Osteoblast (primary cell): ENCODE measurements at regions not wholly inside any gene's neighbourhood (a gene's known extent, or its start where the extent isn't known, plus 50 kb on each side); places are given as distances from the start of the nearest gene placed in this dataset.

ENCODE experiments used
- DNase-seq: peaks from one replicate; pipeline ENCODE4 v3.0.0; 2011; ENCODE audit warnings: low spot score, mixed read lengths; ENCODE audit not compliant: insufficient read length; ENCODE audit errors: missing footprints
- H2AFZ ChIP-seq: 2 replicates; pipeline ENCODE4 v1.6.0; 2011; ENCODE audit warnings: mild to moderate bottlenecking, low read length
- H3K27ac ChIP-seq: 2 replicates; pipeline ENCODE4 v1.5.1; 2011; ENCODE audit warnings: mild to moderate bottlenecking, low read depth, low read length, moderate library complexity
- H3K27me3 ChIP-seq: 2 replicates; pipeline ENCODE4 v1.6.0; 2012; ENCODE audit warnings: mild to moderate bottlenecking, control low read depth, inconsistent platforms, low read length, moderate library complexity; ENCODE audit not compliant: insufficient read depth
- H3K36me3 ChIP-seq: 2 replicates; pipeline ENCODE4 v1.5.1; 2011; ENCODE audit warnings: mild to moderate bottlenecking, low read length, control low read depth, moderate library complexity; ENCODE audit not compliant: insufficient read depth
- H3K4me1 ChIP-seq: 2 replicates; pipeline ENCODE4 v1.5.1; 2011; ENCODE audit warnings: mild to moderate bottlenecking, low read length, control low read depth, moderate library complexity; ENCODE audit not compliant: insufficient read depth
- H3K4me2 ChIP-seq: 2 replicates; pipeline ENCODE4 v1.6.0; 2011; ENCODE audit warnings: mild to moderate bottlenecking, low read length; ENCODE audit not compliant: insufficient read depth
- H3K4me3 ChIP-seq: fragments of 200-600 bp; sonication (generic); 3 replicates; pipeline ENCODE4 v1.5.1; 2012; ENCODE audit warnings: mild to moderate bottlenecking, low read length, inconsistent platforms; ENCODE audit not compliant: insufficient read depth
- H3K79me2 ChIP-seq: 2 replicates; pipeline ENCODE4 v1.6.0; 2012; ENCODE audit warnings: mild to moderate bottlenecking, low read length, control low read depth, inconsistent platforms; ENCODE audit not compliant: insufficient read depth
- H3K9me3 ChIP-seq: 2 replicates; pipeline ENCODE4 v1.5.1; 2011; ENCODE audit warnings: low read depth, low read length, control low read depth
- H4K20me1 ChIP-seq: 2 replicates; pipeline ENCODE4 v1.6.0; 2012; ENCODE audit warnings: mild to moderate bottlenecking, low read length, control low read depth; ENCODE audit not compliant: insufficient read depth
- CTCF ChIP-seq: IDR thresholded peaks from 2 replicates; pipeline ENCODE4 v1.5.1; 2011; ENCODE audit warnings: mild to moderate bottlenecking, low read depth, low read length, moderate library complexity; ENCODE audit errors: extremely low read depth

DNA sequence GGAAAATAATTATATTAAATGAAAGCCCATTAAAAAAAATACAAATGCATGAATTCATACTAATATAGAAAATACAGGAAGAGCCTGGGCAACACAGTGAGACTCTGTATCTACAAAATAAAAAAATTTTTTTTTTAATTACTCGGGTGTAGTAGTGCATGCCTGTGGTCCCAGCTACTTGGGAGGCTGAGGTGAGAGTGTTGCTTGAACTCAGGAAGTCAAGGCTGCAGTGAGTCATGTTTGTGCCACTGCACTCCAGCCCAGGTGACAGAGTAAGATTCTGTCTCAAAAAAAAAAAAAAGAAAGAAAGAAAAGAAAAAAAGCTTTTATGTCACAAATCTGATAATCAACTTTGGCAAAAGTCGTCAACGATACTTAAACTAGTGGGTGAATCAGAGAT, 80.6 kb upstream of the PLEKHA5 start:
- TF ChIP-seq CTCF = no peak
- Histone ChIP-seq H3K27me3 (no peaks in the 10 kb centered on the region), H3K4me3 (no peak overlapping the region), H3K27ac (no peak overlapping the region), H3K9me3 (no peaks in the 10 kb centered on the region), H3K4me1 (no peaks in the 10 kb centered on the region), H3K79me2 (no peaks in the 10 kb centered on the region), H4K20me1 (no peaks in the 10 kb centered on the region), H2AFZ (no peak overlapping the region), H3K36me3 (no peaks in the 10 kb centered on the region), H3K4me2 (no peak overlapping the region)
- no peak for DNase-seq

- no peak for TF ChIP-seq CTCF
- Histone ChIP-seq H3K79me2 (no peaks in the 10 kb centered on the region), H3K27ac (no peak overlapping the region), H2AFZ (no peak overlapping the region), H3K9me3 (no peaks in the 10 kb centered on the region), H4K20me1 (no peaks in the 10 kb centered on the region), H3K4me2 (no peak overlapping the region), H3K27me3 (no peaks in the 10 kb centered on the region), H3K36me3 (no peaks in the 10 kb centered on the region), H3K4me3 (no peak overlapping the region), H3K4me1 (no peaks in the 10 kb centered on the region)
- no peak for DNase-seq
These were observed 76.8 kb upstream of the PLEKHA5 start for GRCh38 chr12:19052689-19053088.

GRCh38 chr12:19053218-19053617, 76.3 kb upstream of the PLEKHA5 start:
- Histone ChIP-seq H3K4me1 (no peaks in the 10 kb centered on the region), H3K36me3 (no peaks in the 10 kb centered on the region), H3K27ac (no peak overlapping the region), H3K4me2 (no peak overlapping the region), H3K27me3 (no peaks in the 10 kb centered on the region), H3K79me2 (no peaks in the 10 kb centered on the region), H4K20me1 (no peaks in the 10 kb centered on the region), H3K9me3 (no peaks in the 10 kb centered on the region), H3K4me3 (no peak overlapping the region), H2AFZ (no peak overlapping the region)
- TF ChIP-seq CTCF = no peak
- no peak for DNase-seq

DNA sequence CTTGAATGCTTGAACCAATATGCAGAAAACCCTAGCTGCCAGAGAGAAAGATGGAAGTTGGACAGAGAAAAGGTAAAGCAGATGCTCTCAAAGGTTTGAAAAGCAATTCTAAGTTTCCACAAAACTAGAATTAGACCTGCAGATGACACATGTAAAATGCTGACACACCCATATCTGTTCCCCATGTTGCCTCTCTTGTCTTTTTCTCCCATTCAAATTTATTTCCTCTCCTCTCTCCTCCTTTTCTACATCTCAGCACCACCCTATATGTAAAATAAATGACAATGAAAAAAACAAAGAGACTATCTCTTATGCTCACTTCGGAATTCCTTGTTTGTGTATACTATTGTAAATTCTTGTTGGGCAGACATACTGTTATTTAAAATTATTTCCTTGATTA, 75.5 kb upstream of the PLEKHA5 start:
- Histone ChIP-seq H3K4me2 (no peak overlapping the region), H2AFZ (no peak overlapping the region), H3K27ac (no peak overlapping the region), H3K4me3 (no peak overlapping the region), H3K79me2 (no peaks in the 10 kb centered on the region), H3K27me3 (no peaks in the 10 kb centered on the region), H3K9me3 (no peaks in the 10 kb centered on the region), H3K4me1 (no peaks in the 10 kb centered on the region), H4K20me1 (no peaks in the 10 kb centered on the region), H3K36me3 (no peaks in the 10 kb centered on the region)
- no peak for TF ChIP-seq CTCF
- no peak for DNase-seq
